GM18498 (cell line): ENCODE measurements at regions not wholly inside any gene's neighbourhood (a gene's known extent, or its start where the extent isn't known, plus 50 kb on each side); places are given as distances from the start of the nearest gene placed in this dataset.
"Not testable (repeated sequence)": the region's sequence is repeated elsewhere in the genome, so short reads cannot be mapped to it uniquely, and the experiment has no call there.

ENCODE experiments used
- ATAC-seq: cut with Tn5 transposase; IDR thresholded peaks from one replicate; pipeline ENCODE4 v1.9.1; 2021; ENCODE audit warnings: mild to moderate bottlenecking, moderate library complexity; ENCODE audit not compliant: unreplicated experiment

- ATAC-seq: not testable (repeated sequence)
Measured at GRCh38 chr5:97234380-97234779, 51.3 kb upstream of the RIOK2 start.

GRCh38 chr5:97242341-97242740, 59.3 kb upstream of the RIOK2 start:
- no peak for ATAC-seq

GRCh38 chr5:97243353-97243752, 60.3 kb upstream of the RIOK2 start:
- ATAC-seq: no peak

- ATAC-seq: no peak
Measured at GRCh38 chr5:97245386-97245785, 62.3 kb upstream of the RIOK2 start.

- ATAC-seq: no peak
Measured at GRCh38 chr5:97250113-97250512, 67.1 kb upstream of the RIOK2 start.

GRCh38 chr5:97266076-97266475, 83.0 kb upstream of the RIOK2 start:
- no peak for ATAC-seq

- ATAC-seq: no peak
Measured at GRCh38 chr5:97266576-97266975, 83.5 kb upstream of the RIOK2 start.

GRCh38 chr5:97267767-97268166, 84.7 kb upstream of the RIOK2 start:
- ATAC-seq: no peak

- ATAC-seq: no peak
Measured at GRCh38 chr5:97276474-97277120, 93.5 kb upstream of the RIOK2 start.

GRCh38 chr5:97281257-97281656, 98.2 kb upstream of the RIOK2 start:
- ATAC-seq: no peak

- peak; percentile 99 for ATAC-seq
Measured at GRCh38 chr5:97297063-97297703, 114.1 kb upstream of the RIOK2 start.

- no peak for ATAC-seq
Measured at GRCh38 chr5:97297704-97298091, 114.7 kb upstream of the RIOK2 start.

GRCh38 chr5:97301181-97301580, 118.1 kb upstream of the RIOK2 start:
- ATAC-seq: not testable (repeated sequence)

- ATAC-seq: no peak
Measured at GRCh38 chr5:97338729-97339128, 155.7 kb upstream of the RIOK2 start.

GRCh38 chr5:97355775-97356174, 172.7 kb upstream of the RIOK2 start:
- peak; percentile 96 for ATAC-seq

GRCh38 chr5:97363577-97363976, 180.5 kb upstream of the RIOK2 start:
- no peak for ATAC-seq

GRCh38 chr5:97364731-97365130, 181.7 kb upstream of the RIOK2 start:
- ATAC-seq: no peak

- no peak for ATAC-seq
Measured at GRCh38 chr5:97365163-97365845, 182.3 kb upstream of the RIOK2 start.

GRCh38 chr5:97365918-97366317, 182.9 kb upstream of the RIOK2 start:
- ATAC-seq: no peak

GRCh38 chr5:97375959-97376358, 192.9 kb upstream of the RIOK2 start:
- no peak for ATAC-seq

- ATAC-seq: no peak
Measured at GRCh38 chr5:97377582-97377981, 194.5 kb upstream of the RIOK2 start.

- ATAC-seq: no peak
Measured at GRCh38 chr5:97383996-97384395, 200.9 kb upstream of the RIOK2 start.
